Endothelial cell of umbilical vein (primary cell): ENCODE measurements at regions not wholly inside any gene's neighbourhood (a gene's known extent, or its start where the extent isn't known, plus 50 kb on each side); places are given as distances from the start of the nearest gene placed in this dataset.
"Not testable (repeated sequence)": the region's sequence is repeated elsewhere in the genome, so short reads cannot be mapped to it uniquely, and the experiment has no call there.

Experiments
- BruUV-seq: library from RNA; stranded (reverse); fragments of 400-500 nt; replicated peaks from 2 replicates; lab custom pipeline; 2021; lab: Mats Ljungman, UMichigan
- CTCF ChIA-PET: fragments of 300-600, 350-600 bp; sonication (Branson Sonifier 250); formaldehyde crosslinking; loops from one replicate; lab custom pipeline; 2021; ENCODE audit warnings: antibody characterized with exemption, inconsistent platforms; lab: Charles Lee
- POLR2A ChIA-PET: fragments of 300-600, 350-600 bp; sonication (Branson Sonifier 250); formaldehyde crosslinking; loops from one replicate; lab custom pipeline; 2021; ENCODE audit warnings: antibody characterized with exemption, inconsistent platforms; lab: Charles Lee
- DNase-seq: peaks from one replicate; pipeline ENCODE4 v3.0.0-alpha.2; 2011; ENCODE audit warnings: low read depth, low spot score
- FAIRE-seq: peaks from 2 replicates; lab custom pipeline; 2011; peaks lifted over from hg19 to GRCh38; lab: Jason Lieb, UNC
- H2AFZ ChIP-seq: 2 replicates; pipeline ENCODE4 v1.6.0; 2012; ENCODE audit warnings: low read depth, low read length, control low read depth, inconsistent platforms
- H3K27ac ChIP-seq: 2 replicates; pipeline ENCODE4 v1.5.1; 2011; ENCODE audit warnings: low read depth, mild to moderate bottlenecking, control low read depth, low read length, moderate library complexity; ENCODE audit not compliant: insufficient read depth
- H3K27me3 ChIP-seq, 2 experiments: 2 replicates each; pipeline versions ENCODE4 v1.6.0 to v1.6.1; 2011; ENCODE audit warnings: low read length in 2 of 2, mixed read lengths in 1 of 2; ENCODE audit not compliant: control insufficient read depth in 2 of 2, insufficient read depth in 2 of 2
- H3K36me3 ChIP-seq, 2 experiments: 2 replicates in 1 of 2; 3 replicates in 1 of 2; pipeline ENCODE4 v1.5.1; 2011; ENCODE audit warnings: low read length in 2 of 2, mild to moderate bottlenecking in 1 of 2, moderate library complexity in 1 of 2; ENCODE audit not compliant: control insufficient read depth in 2 of 2, insufficient read depth in 2 of 2; ENCODE audit errors: extremely low read depth in 1 of 2
- H3K4me1 ChIP-seq: 3 replicates; pipeline ENCODE4 v1.5.1; 2011; ENCODE audit warnings: mild to moderate bottlenecking, low read length; ENCODE audit not compliant: control insufficient read depth, insufficient read depth; ENCODE audit errors: extremely low read depth
- H3K4me2 ChIP-seq: 2 replicates; pipeline ENCODE4 v1.6.1; 2011; ENCODE audit warnings: low read length, control low read depth, mixed read lengths; ENCODE audit not compliant: insufficient read depth
- H3K4me3 ChIP-seq, 3 experiments: fragments of 200-600 bp in 1 of 3; sonication (generic), shearing (Covaris generic) in 1 of 3; replicated peaks in 1 of 3; 2 replicates each; pipeline ENCODE4 v1.5.1; 2011 to 2016; ENCODE audit warnings: control low read depth in 3 of 3, low read length in 3 of 3, mild to moderate bottlenecking in 2 of 3, inconsistent platforms in 1 of 3, low read depth in 1 of 3, moderate library complexity in 1 of 3; ENCODE audit not compliant: insufficient read depth in 1 of 3
- H3K79me2 ChIP-seq: 2 replicates; pipeline ENCODE4 v1.6.0; 2012; ENCODE audit warnings: low read length, inconsistent platforms; ENCODE audit not compliant: control insufficient read depth, insufficient read depth
- H3K9ac ChIP-seq: replicated peaks from 2 replicates; pipeline ENCODE3; 2011; ENCODE audit warnings: low read length, control low read depth; ENCODE audit not compliant: insufficient read depth; ENCODE audit errors: extremely low read depth
- H3K9me1 ChIP-seq: replicated peaks from 3 replicates; pipeline ENCODE4 v1.6.0; 2011; ENCODE audit warnings: mild to moderate bottlenecking, low read length; ENCODE audit not compliant: control insufficient read depth, insufficient read depth; ENCODE audit errors: extremely low read depth
- H3K9me3 ChIP-seq: replicated peaks from 2 replicates; pipeline ENCODE4 v1.5.1; 2012; ENCODE audit warnings: low read length, inconsistent platforms; ENCODE audit not compliant: control insufficient read depth, insufficient read depth
- H4K20me1 ChIP-seq: replicated peaks from 2 replicates; pipeline ENCODE3; 2011; ENCODE audit warnings: mild to moderate bottlenecking, low read length; ENCODE audit not compliant: control insufficient read depth, insufficient read depth; ENCODE audit errors: extremely low read depth
- EZH2 ChIP-seq: IDR thresholded peaks from 2 replicates; pipeline ENCODE4 v1.6.1; 2012; ENCODE audit warnings: borderline replicate concordance, low read depth, mild to moderate bottlenecking, moderate library complexity, low read length, inconsistent platforms; ENCODE audit not compliant: severe bottlenecking
- FOS ChIP-seq: IDR thresholded peaks from 2 replicates; pipeline ENCODE4 v1.6.1; 2011; ENCODE audit warnings: mild to moderate bottlenecking, low read length, moderate library complexity, borderline replicate concordance; ENCODE audit not compliant: insufficient read depth
- GATA2 ChIP-seq: IDR thresholded peaks from 2 replicates; pipeline ENCODE4 v1.7.0; 2011; ENCODE audit warnings: low read depth, mild to moderate bottlenecking, moderate library complexity, mixed read lengths, low read length; ENCODE audit not compliant: insufficient read length, insufficient read depth
- JUN ChIP-seq: IDR thresholded peaks from 2 replicates; pipeline ENCODE4 v1.6.1; 2011; ENCODE audit warnings: borderline replicate concordance, low read depth; ENCODE audit not compliant: insufficient read length, insufficient read depth
- MAX ChIP-seq: IDR thresholded peaks from 2 replicates; pipeline ENCODE4 v1.6.1; 2011; ENCODE audit not compliant: insufficient read depth, insufficient read length
- MYC ChIP-seq: IDR thresholded peaks from one replicate; pipeline ENCODE4 v1.6.1; 2011; ENCODE audit warnings: mild to moderate bottlenecking, low read depth, low read length
- POLR2A ChIP-seq: IDR thresholded peaks from 2 replicates; pipeline ENCODE4 v1.6.1; 2012; ENCODE audit warnings: low read depth, mild to moderate bottlenecking, control low read depth, low read length
- POLR2AphosphoS5 ChIP-seq: IDR thresholded peaks from 2 replicates; pipeline ENCODE4 v1.6.1; 2012; ENCODE audit warnings: low read depth, mild to moderate bottlenecking, control low read depth, low read length, moderate library complexity; ENCODE audit not compliant: insufficient read depth
- dilution Hi-C: fragments of 300-500 bp; cut with MboI; formaldehyde crosslinking; loops from one replicate; pipeline ENCODE4 v1.15.0; 2019; ENCODE audit warnings: low sequenced_read_pairs; ENCODE audit not compliant: extremely low pct_ligation_motif_present
- intact Hi-C: fragments of 100-400 bp; cut with micrococcal nuclease; formaldehyde crosslinking; loops from one replicate; pipeline ENCODE4 v1.10.0; 2022
- TF ChIP-seq, protein P1 (sequence below), 2 donors: IDR thresholded peaks; 1 replicate in 1 of 2; 2 replicates in 1 of 2; pipeline ENCODE4 v1.5.1; 2011; ENCODE audit warnings: low read length in 2 of 2, mild to moderate bottlenecking in 2 of 2, moderate library complexity in 2 of 2, control low read depth in 1 of 2, inconsistent platforms in 1 of 2, low read depth in 1 of 2; ENCODE audit not compliant: insufficient read depth in 1 of 2; ENCODE audit errors: extremely low read depth in 1 of 2

DNA sequence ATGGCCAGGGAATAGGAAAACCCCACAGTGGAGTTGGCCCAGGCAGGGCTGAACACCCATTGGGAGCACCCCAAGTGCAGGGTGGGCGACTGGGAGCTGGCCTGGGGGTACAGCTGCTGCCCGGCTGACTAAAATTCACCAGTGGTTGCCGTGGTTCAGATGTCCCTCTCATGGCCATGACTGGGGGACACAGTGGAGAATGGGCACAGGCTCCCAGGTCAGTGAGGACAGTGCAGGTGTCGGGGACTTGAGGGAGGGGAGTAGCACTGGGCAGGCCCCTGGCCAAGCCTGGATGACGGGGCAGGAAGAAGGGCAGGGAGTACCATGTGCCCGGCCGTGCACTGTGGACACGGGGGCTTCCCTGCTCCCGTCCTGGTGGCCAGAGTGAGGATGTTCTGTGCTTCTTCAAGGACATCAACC, 66.7 kb upstream of the TUBA3E start:
- H3K9me1 ChIP-seq, BruUV-seq, H3K4me1 ChIP-seq, H2AFZ ChIP-seq, H3K9ac ChIP-seq, POLR2A ChIA-PET, intact Hi-C loops, dilution Hi-C loops, CTCF ChIA-PET, H3K9me3 ChIP-seq, H3K27me3 ChIP-seq, FAIRE-seq, H3K4me2 ChIP-seq, H3K27ac ChIP-seq, H3K4me3 ChIP-seq, H4K20me1 ChIP-seq, DNase-seq, H3K36me3 ChIP-seq, H3K79me2 ChIP-seq: not testable (repeated sequence)

- H3K9me3 ChIP-seq = no peaks in the 10 kb centered on the region
- H3K79me2 ChIP-seq = no peaks in the 10 kb centered on the region
- no peak overlapping the region for H3K9ac ChIP-seq
- dilution Hi-C loops (no loop called here), intact Hi-C loops (no loop called here)
- H3K9me1 ChIP-seq = no peaks in the 10 kb centered on the region
- no peaks in the 10 kb centered on the region for H3K4me1 ChIP-seq
- no peak for TF ChIP-seq MYC
- no peak overlapping the region for H2AFZ ChIP-seq
- CTCF ChIA-PET = no interaction called here
- H3K36me3 ChIP-seq = no peaks in the 10 kb centered on the region
- FAIRE-seq = no peak
- no peak overlapping the region for H3K4me2 ChIP-seq
- POLR2A ChIA-PET = no interaction called here
- DNase-seq = no peak
- no peak overlapping the region for H3K4me3 ChIP-seq
- no TSS peak for BruUV-seq
- no peak overlapping the region for H3K27ac ChIP-seq
- no peaks in the 10 kb centered on the region for H4K20me1 ChIP-seq
- H3K27me3 ChIP-seq = no peaks in the 10 kb centered on the region
Observed at GRCh38 chr2:130264501-130264900, 66.3 kb upstream of the TUBA3E start.

DNA sequence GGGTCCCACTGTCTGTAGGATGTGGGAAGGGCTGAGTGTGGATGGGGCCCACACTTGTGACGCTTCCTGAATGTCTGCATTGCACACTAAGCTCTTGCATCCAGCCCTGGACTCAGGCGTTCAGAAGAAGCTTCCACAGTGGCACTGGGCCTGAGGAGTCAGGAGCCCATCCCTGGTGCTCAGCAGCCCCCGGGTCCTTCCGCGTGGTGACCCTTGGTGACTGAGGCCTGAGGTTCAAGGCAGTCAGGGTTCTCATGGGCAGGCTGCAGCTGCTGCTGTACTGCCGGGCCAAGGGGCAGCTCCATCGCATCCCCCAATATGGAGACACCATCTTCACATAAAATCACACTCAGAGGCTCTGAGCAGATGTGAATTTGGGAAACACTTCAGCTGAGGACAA, 65.8 kb upstream of the TUBA3E start:
- no peak overlapping the region for H2AFZ ChIP-seq
- no peaks in the 10 kb centered on the region for H3K36me3 ChIP-seq
- TF ChIP-seq POLR2AphosphoS5 (no peak), MAX (no peak), JUN (no peak), POLR2A (no peak), GATA2 (no peak), FOS (no peak), EZH2 (no peak), MYC (no peak)
- TF ChIP-seq, protein P1, sequence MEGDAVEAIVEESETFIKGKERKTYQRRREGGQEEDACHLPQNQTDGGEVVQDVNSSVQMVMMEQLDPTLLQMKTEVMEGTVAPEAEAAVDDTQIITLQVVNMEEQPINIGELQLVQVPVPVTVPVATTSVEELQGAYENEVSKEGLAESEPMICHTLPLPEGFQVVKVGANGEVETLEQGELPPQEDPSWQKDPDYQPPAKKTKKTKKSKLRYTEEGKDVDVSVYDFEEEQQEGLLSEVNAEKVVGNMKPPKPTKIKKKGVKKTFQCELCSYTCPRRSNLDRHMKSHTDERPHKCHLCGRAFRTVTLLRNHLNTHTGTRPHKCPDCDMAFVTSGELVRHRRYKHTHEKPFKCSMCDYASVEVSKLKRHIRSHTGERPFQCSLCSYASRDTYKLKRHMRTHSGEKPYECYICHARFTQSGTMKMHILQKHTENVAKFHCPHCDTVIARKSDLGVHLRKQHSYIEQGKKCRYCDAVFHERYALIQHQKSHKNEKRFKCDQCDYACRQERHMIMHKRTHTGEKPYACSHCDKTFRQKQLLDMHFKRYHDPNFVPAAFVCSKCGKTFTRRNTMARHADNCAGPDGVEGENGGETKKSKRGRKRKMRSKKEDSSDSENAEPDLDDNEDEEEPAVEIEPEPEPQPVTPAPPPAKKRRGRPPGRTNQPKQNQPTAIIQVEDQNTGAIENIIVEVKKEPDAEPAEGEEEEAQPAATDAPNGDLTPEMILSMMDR (IDR thresholded peaks at IDR 0.05; ENCODE audit: extremely low read depth in 1 of 2, insufficient read depth in 1 of 2, low read depth in 1 of 2, low read length in 2 of 2) = no peak
- FAIRE-seq (no peak), DNase-seq (no peak)
- no peaks in the 10 kb centered on the region for H3K79me2 ChIP-seq
- no peak overlapping the region for H3K4me2 ChIP-seq
- no peaks in the 10 kb centered on the region for H3K9me3 ChIP-seq
- H3K9ac ChIP-seq = no peak overlapping the region
- H3K4me1 ChIP-seq = no peaks in the 10 kb centered on the region
- intact Hi-C loops (no loop called here), dilution Hi-C loops (no loop called here)
- H3K4me3 ChIP-seq = no peak overlapping the region
- ChIA-PET POLR2A (no interaction called here), CTCF (no interaction called here)
- H3K9me1 ChIP-seq = no peaks in the 10 kb centered on the region
- peaks cover 1 to 3% of the 10 kb centered on the region in 2 experiments for H3K27me3 ChIP-seq
- no peak overlapping the region for H3K27ac ChIP-seq
- no TSS peak for BruUV-seq
- H4K20me1 ChIP-seq = no peaks in the 10 kb centered on the region
